OCI-LY3 (cell line): ENCODE measurements at regions not wholly inside any gene's neighbourhood (a gene's known extent, or its start where the extent isn't known, plus 50 kb on each side); places are given as distances from the start of the nearest gene placed in this dataset.

ENCODE experiments used
- H2AFZ ChIP-seq: fragments of 200-600, 300-600 bp; shearing (Covaris generic); 2 replicates; pipeline ENCODE4 v1.6.0; 2014; ENCODE audit warnings: antibody characterized with exemption, low read depth, low read length
- H3K27ac ChIP-seq: fragments of 200-600, 300-600 bp; sonication (generic); 2 replicates; pipeline ENCODE4 v1.5.1; 2014; ENCODE audit warnings: mild to moderate bottlenecking, low read length, moderate library complexity, mixed read lengths
- H3K27me3 ChIP-seq: fragments of 200-600, 300-600 bp; sonication (generic); 2 replicates; pipeline ENCODE4 v1.6.1; 2014; ENCODE audit warnings: low read depth, low read length, mixed read lengths
- H3K36me3 ChIP-seq: fragments of 200-600, 300-600 bp; sonication (generic); replicated peaks from 2 replicates; pipeline ENCODE3; 2014; ENCODE audit warnings: low read depth, low read length, mixed read lengths
- H3K4me1 ChIP-seq: fragments of 300-600, 200-600 bp; sonication (generic); 2 replicates; pipeline ENCODE4 v1.6.1; 2014; ENCODE audit warnings: low read length, mixed read lengths
- H3K4me2 ChIP-seq: fragments of 200-600, 300-600 bp; sonication (generic); 2 replicates; pipeline ENCODE4 v1.6.1; 2014; ENCODE audit warnings: low read length, mixed read lengths
- H3K4me3 ChIP-seq: fragments of 300-600, 200-600 bp; sonication (generic); 2 replicates; pipeline ENCODE4 v1.5.1; 2014; ENCODE audit warnings: antibody characterized with exemption, mild to moderate bottlenecking, low read length, moderate library complexity
- H3K79me2 ChIP-seq: fragments of 300-600, 200-600 bp; shearing (Covaris generic); 2 replicates; pipeline ENCODE4 v1.6.1; 2014; ENCODE audit warnings: mild to moderate bottlenecking, low read length, mixed read lengths
- H3K9ac ChIP-seq: fragments of 300-600, 200-600 bp; shearing (Covaris generic); 2 replicates; pipeline ENCODE4 v1.6.0; 2014; ENCODE audit warnings: mild to moderate bottlenecking, low read length, moderate library complexity
- H3K9me3 ChIP-seq: fragments of 200-600, 300-600 bp; shearing (Covaris generic); 2 replicates; pipeline ENCODE4 v1.6.1; 2014; ENCODE audit warnings: low read length, mixed read lengths; ENCODE audit not compliant: insufficient read depth
- H4K20me1 ChIP-seq: fragments of 200-600, 300-600 bp; sonication (generic); 2 replicates; pipeline ENCODE4 v1.6.1; 2016; ENCODE audit warnings: low read length, mixed read lengths; ENCODE audit not compliant: insufficient read depth
- EZH2phosphoT487 ChIP-seq: fragments of 200-600 bp; shearing (Covaris generic); IDR thresholded peaks from 2 replicates; pipeline ENCODE4 v1.6.1; 2018; ENCODE audit warnings: antibody characterized with exemption, mixed run types, low read depth
- TF ChIP-seq, protein P1 (sequence below): fragments of 200-600, 300-600 bp; sonication (generic); IDR thresholded peaks from 2 replicates; pipeline ENCODE4 v1.5.1; 2014; ENCODE audit warnings: antibody characterized with exemption, low read length, low read depth

GRCh38 chr1:79285667-79286066 is 279.1 kb upstream of the ADGRL4 start:
- H3K9ac ChIP-seq = no peak overlapping the region
- TF ChIP-seq, protein P1, sequence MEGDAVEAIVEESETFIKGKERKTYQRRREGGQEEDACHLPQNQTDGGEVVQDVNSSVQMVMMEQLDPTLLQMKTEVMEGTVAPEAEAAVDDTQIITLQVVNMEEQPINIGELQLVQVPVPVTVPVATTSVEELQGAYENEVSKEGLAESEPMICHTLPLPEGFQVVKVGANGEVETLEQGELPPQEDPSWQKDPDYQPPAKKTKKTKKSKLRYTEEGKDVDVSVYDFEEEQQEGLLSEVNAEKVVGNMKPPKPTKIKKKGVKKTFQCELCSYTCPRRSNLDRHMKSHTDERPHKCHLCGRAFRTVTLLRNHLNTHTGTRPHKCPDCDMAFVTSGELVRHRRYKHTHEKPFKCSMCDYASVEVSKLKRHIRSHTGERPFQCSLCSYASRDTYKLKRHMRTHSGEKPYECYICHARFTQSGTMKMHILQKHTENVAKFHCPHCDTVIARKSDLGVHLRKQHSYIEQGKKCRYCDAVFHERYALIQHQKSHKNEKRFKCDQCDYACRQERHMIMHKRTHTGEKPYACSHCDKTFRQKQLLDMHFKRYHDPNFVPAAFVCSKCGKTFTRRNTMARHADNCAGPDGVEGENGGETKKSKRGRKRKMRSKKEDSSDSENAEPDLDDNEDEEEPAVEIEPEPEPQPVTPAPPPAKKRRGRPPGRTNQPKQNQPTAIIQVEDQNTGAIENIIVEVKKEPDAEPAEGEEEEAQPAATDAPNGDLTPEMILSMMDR = no peak
- no peak for TF ChIP-seq EZH2phosphoT487
- no peak overlapping the region for H2AFZ ChIP-seq

GRCh38 chr1:79283451-79283850 is 276.9 kb upstream of the ADGRL4 start:
- H4K20me1 ChIP-seq = no peaks in the 10 kb centered on the region
- no peaks in the 10 kb centered on the region for H3K9me3 ChIP-seq

More at GRCh38 chr1:79285667-79286066, 279.1 kb upstream of the ADGRL4 start:
- Histone ChIP-seq H4K20me1 (no peaks in the 10 kb centered on the region), H3K27me3 (no peaks in the 10 kb centered on the region), H3K9me3 (no peaks in the 10 kb centered on the region), H3K79me2 (no peaks in the 10 kb centered on the region), H3K27ac (no peak overlapping the region), H3K4me2 (no peak overlapping the region), H3K36me3 (no peaks in the 10 kb centered on the region), H3K4me3 (no peak overlapping the region), H3K4me1 (peaks cover 5% of the 10 kb centered on the region; the same call in 1 of the 2 replicates)

GRCh38 chr1:79281442-79281841 is 274.9 kb upstream of the ADGRL4 start:
- Histone ChIP-seq H4K20me1 (no peaks in the 10 kb centered on the region), H3K9ac (no peak overlapping the region), H3K36me3 (no peaks in the 10 kb centered on the region), H3K27ac (no peak overlapping the region), H3K79me2 (no peaks in the 10 kb centered on the region), H3K27me3 (no peaks in the 10 kb centered on the region), H3K4me2 (no peak overlapping the region), H2AFZ (no peak overlapping the region), H3K4me1 (peaks cover 5% of the 10 kb centered on the region; the same call in 1 of the 2 replicates), H3K4me3 (no peak overlapping the region), H3K9me3 (no peaks in the 10 kb centered on the region)
- no peak for TF ChIP-seq EZH2phosphoT487

More at GRCh38 chr1:79283451-79283850, 276.9 kb upstream of the ADGRL4 start:
- Histone ChIP-seq H3K27ac (no peak overlapping the region), H3K27me3 (no peaks in the 10 kb centered on the region), H3K4me2 (no peak overlapping the region), H2AFZ (no peak overlapping the region), H3K36me3 (no peaks in the 10 kb centered on the region), H3K4me3 (no peak overlapping the region), H3K4me1 (peaks cover 5% of the 10 kb centered on the region; the same call in 1 of the 2 replicates), H3K9ac (no peak overlapping the region), H3K79me2 (no peaks in the 10 kb centered on the region)
- TF ChIP-seq, protein P1 = no peak
- TF ChIP-seq EZH2phosphoT487 = no peak

DNA sequence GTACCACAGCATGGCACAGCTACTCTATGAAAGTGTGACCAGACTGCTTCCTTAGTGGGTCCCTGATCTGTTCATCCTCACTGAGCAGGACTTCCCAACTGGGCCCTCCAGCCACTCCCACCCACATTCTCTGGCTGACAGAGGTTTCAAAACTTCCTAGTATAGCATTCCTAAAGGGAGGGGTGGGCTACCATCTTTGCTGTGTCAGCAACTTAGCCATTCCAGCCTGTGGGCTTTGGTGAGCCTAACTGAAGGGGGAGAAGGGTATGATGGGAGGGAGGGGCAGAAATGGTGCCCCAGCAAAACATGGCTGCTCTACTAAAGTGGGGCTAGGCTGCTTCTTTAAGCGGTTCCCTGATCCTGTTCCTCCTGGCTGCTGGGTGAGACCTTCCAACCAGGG is 265.2 kb upstream of the ADGRL4 start:
- H3K27ac ChIP-seq = no peak overlapping the region
- TF ChIP-seq, protein P1 = no peak
- no peak for TF ChIP-seq EZH2phosphoT487
- H3K4me1 ChIP-seq = no peaks in the 10 kb centered on the region
- no peaks in the 10 kb centered on the region for H4K20me1 ChIP-seq
- H3K9me3 ChIP-seq = no peaks in the 10 kb centered on the region
- H3K36me3 ChIP-seq = no peaks in the 10 kb centered on the region
- no peaks in the 10 kb centered on the region for H3K27me3 ChIP-seq
- no peak overlapping the region for H3K4me2 ChIP-seq
- no peaks in the 10 kb centered on the region for H3K79me2 ChIP-seq
- no peak overlapping the region for H3K4me3 ChIP-seq
- H2AFZ ChIP-seq = no peak overlapping the region
- no peak overlapping the region for H3K9ac ChIP-seq
